KMS-11 (cell line): ENCODE measurements at regions not wholly inside any gene's neighbourhood (a gene's known extent, or its start where the extent isn't known, plus 50 kb on each side); places are given as distances from the start of the nearest gene placed in this dataset.

Experiments
- H2AFZ ChIP-seq: fragments of 200-600 bp; sonication (generic); 2 replicates; pipeline ENCODE4 v1.6.1; 2016; ENCODE audit warnings: antibody characterized with exemption, mixed run types, low read depth
- H3K27ac ChIP-seq: fragments of 200-600 bp; sonication (generic); 2 replicates; pipeline ENCODE4 v1.6.1; 2016; ENCODE audit warnings: mild to moderate bottlenecking, mixed run types
- H3K27me3 ChIP-seq: fragments of 200-600 bp; sonication (generic); 2 replicates; pipeline ENCODE4 v1.6.1; 2017; ENCODE audit warnings: mild to moderate bottlenecking, low read depth, mixed run types, moderate library complexity; ENCODE audit not compliant: insufficient read depth
- H3K36me3 ChIP-seq: fragments of 200-600 bp; sonication (generic); 2 replicates; pipeline ENCODE4 v1.6.1; 2017; ENCODE audit warnings: mild to moderate bottlenecking, mixed run types; ENCODE audit not compliant: insufficient read depth
- H3K4me1 ChIP-seq: fragments of 200-600 bp; sonication (generic); 2 replicates; pipeline ENCODE4 v1.6.1; 2016; ENCODE audit warnings: mild to moderate bottlenecking, low read depth, mixed run types; ENCODE audit not compliant: poor library complexity, severe bottlenecking
- H3K4me2 ChIP-seq: fragments of 200-600 bp; sonication (generic); 2 replicates; pipeline ENCODE4 v1.7.0; 2016; ENCODE audit warnings: mild to moderate bottlenecking, mixed run types
- H3K4me3 ChIP-seq: fragments of 200-600 bp; sonication (generic); IDR thresholded peaks from 2 replicates; pipeline ENCODE4 v1.6.1; 2017; ENCODE audit warnings: low read depth, low read length, mixed read lengths; ENCODE audit not compliant: insufficient read depth
- H3K79me2 ChIP-seq: fragments of 200-600 bp; sonication (generic); 2 replicates; pipeline ENCODE4 v1.6.1; 2016; ENCODE audit warnings: low read depth, mixed run types; ENCODE audit not compliant: insufficient read depth
- H3K9ac ChIP-seq: fragments of 200-600 bp; sonication (generic); 2 replicates; pipeline ENCODE4 v1.6.1; 2016; ENCODE audit warnings: mild to moderate bottlenecking, mixed run types
- H4K20me1 ChIP-seq: fragments of 200-600 bp; sonication (generic); 2 replicates; pipeline ENCODE4 v1.6.1; 2016; ENCODE audit warnings: mild to moderate bottlenecking, mixed run types; ENCODE audit not compliant: insufficient read depth
- TF ChIP-seq, protein P1 (sequence below): fragments of 200-600 bp; sonication (generic); conservative IDR thresholded peaks from 2 replicates; pipeline ENCODE4 v1.6.1; 2017; ENCODE audit warnings: low read depth, mild to moderate bottlenecking, antibody characterized with exemption, low read length, moderate library complexity, mixed read lengths

DNA sequence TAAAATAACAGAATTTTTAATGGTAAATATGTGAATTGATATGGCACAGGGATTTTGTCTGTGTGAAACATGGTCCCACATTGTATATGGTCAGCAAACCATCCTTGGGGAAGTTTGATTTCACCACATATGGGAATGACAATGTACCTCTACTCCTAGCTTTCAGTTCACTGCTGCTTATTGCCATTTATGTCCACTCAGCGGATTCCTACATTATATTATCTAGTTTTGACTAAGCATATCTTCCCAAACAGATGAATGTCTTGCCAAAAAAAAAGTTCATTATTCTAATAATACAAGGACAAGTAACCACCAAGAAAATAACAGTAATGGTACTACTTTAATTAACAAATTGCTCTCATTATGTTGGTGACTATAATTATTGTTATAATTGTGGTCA is 1521.6 kb downstream of the MAT2B start:
- no peaks in the 10 kb centered on the region for H3K27me3 ChIP-seq
- no peak overlapping the region for H3K27ac ChIP-seq
- H3K79me2 ChIP-seq, result no peaks in the 10 kb centered on the region
- no peaks in the 10 kb centered on the region for H3K4me1 ChIP-seq
- no peaks in the 10 kb centered on the region for H4K20me1 ChIP-seq
- H2AFZ ChIP-seq, result no peak overlapping the region
- no peak overlapping the region for H3K9ac ChIP-seq
- no peak overlapping the region for H3K4me3 ChIP-seq
- no peak overlapping the region for H3K4me2 ChIP-seq
- TF ChIP-seq, protein P1, sequence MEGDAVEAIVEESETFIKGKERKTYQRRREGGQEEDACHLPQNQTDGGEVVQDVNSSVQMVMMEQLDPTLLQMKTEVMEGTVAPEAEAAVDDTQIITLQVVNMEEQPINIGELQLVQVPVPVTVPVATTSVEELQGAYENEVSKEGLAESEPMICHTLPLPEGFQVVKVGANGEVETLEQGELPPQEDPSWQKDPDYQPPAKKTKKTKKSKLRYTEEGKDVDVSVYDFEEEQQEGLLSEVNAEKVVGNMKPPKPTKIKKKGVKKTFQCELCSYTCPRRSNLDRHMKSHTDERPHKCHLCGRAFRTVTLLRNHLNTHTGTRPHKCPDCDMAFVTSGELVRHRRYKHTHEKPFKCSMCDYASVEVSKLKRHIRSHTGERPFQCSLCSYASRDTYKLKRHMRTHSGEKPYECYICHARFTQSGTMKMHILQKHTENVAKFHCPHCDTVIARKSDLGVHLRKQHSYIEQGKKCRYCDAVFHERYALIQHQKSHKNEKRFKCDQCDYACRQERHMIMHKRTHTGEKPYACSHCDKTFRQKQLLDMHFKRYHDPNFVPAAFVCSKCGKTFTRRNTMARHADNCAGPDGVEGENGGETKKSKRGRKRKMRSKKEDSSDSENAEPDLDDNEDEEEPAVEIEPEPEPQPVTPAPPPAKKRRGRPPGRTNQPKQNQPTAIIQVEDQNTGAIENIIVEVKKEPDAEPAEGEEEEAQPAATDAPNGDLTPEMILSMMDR, result no peak
- H3K36me3 ChIP-seq, result no peaks in the 10 kb centered on the region

DNA sequence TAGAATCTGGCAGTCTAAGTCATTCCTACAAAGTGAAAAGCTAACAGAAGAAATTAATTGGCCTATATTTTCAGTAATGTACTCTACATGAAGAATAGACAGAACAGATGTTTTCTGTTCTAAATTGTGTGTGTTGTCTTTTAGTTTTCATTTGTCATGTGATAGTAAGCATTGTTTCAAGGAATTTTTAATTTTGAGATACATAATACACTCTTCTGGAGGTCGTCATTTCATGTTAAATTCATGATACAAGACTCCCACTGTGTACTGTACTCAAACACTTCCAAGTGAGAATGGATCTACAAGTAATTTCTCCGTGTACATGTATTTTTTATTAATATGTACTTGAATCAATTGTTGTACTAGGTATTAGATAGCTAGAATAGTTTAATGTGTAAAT is 1522.9 kb downstream of the MAT2B start:
- Histone ChIP-seq H2AFZ (no peak overlapping the region), H3K4me1 (no peaks in the 10 kb centered on the region), H3K4me2 (no peak overlapping the region), H3K79me2 (no peaks in the 10 kb centered on the region), H4K20me1 (no peaks in the 10 kb centered on the region), H3K4me3 (no peak overlapping the region), H3K27ac (no peak overlapping the region), H3K36me3 (no peaks in the 10 kb centered on the region), H3K27me3 (no peaks in the 10 kb centered on the region), H3K9ac (no peak overlapping the region)
- TF ChIP-seq, protein P1, result no peak

DNA sequence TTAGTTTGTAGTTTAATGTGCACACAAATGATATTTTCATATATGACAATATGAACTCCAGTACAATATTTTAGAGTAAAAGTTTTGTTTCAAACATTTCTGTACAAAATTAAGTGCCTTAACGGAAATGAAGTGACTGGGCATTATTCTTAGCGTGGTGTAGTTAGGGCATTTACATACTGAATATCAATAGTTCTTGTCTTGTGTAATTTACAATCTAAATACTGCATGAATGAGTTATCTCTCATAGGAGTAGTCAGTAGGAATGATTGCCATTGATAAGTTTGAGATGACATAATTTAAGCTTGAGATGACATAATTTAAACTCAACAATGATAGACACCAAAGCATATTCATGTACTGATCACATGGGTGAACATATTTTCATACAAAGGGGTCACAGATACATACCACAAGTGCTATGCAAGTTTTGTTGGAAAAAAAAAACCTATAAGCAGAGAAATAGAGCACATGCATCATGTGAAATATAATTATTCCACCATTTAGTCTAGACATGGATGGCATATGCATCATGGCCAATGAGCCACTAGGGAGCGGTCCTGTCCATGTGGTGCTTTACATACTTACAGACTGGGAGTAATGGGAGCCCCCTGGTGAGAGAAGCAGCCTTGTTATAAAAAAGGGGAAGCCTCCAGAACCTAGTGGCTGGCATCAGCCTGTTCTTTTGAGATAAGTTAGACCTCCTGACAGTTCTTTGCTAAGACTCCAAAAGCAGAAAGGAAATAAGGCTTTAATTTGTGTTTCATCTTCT is 1523.9 kb downstream of the MAT2B start:
- H3K4me2 ChIP-seq, result no peak overlapping the region
- no peak overlapping the region for H3K27ac ChIP-seq
- no peaks in the 10 kb centered on the region for H3K27me3 ChIP-seq
- no peak overlapping the region for H3K4me3 ChIP-seq
- no peaks in the 10 kb centered on the region for H3K36me3 ChIP-seq
- no peaks in the 10 kb centered on the region for H4K20me1 ChIP-seq
- H3K9ac ChIP-seq, result no peak overlapping the region
- H3K4me1 ChIP-seq, result no peaks in the 10 kb centered on the region
- H3K79me2 ChIP-seq, result no peaks in the 10 kb centered on the region
- TF ChIP-seq, protein P1, result no peak
- H2AFZ ChIP-seq, result no peak overlapping the region

DNA sequence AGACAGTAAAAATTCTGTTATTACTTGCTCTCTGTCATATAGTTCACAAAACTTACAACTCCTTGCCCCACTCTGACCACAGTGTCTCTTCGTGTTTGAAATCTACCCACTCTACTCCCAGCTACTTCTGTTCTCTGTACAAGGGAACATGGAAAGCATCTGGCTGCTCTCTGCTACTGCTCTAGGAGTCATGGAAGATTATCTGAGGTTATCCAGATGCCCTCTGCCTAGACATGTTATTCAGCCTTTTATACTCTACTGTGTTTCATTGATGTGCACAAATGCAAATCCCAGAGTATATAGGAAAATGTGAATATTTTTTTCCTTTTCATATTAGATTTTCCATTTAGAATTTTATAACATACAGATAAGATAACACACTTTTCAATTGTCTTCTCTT is 1525.6 kb downstream of the MAT2B start:
- no peak overlapping the region for H3K4me2 ChIP-seq
- TF ChIP-seq, protein P1, result no peak
- no peaks in the 10 kb centered on the region for H3K27me3 ChIP-seq
- H4K20me1 ChIP-seq, result no peaks in the 10 kb centered on the region
- H3K79me2 ChIP-seq, result no peaks in the 10 kb centered on the region
- H3K9ac ChIP-seq, result no peak overlapping the region
- H3K4me3 ChIP-seq, result no peak overlapping the region
- no peaks in the 10 kb centered on the region for H3K36me3 ChIP-seq
- H2AFZ ChIP-seq, result no peak overlapping the region
- no peaks in the 10 kb centered on the region for H3K4me1 ChIP-seq
- no peak overlapping the region for H3K27ac ChIP-seq
